Activated CD8-positive, alpha-beta T cell treated with anti-CD3 and anti-CD28 coated beads, Interleukin-2, amount 10 ng/mL, durations not matched to agents 7 days and 5 days (primary cell): ENCODE measurements at regions not wholly inside any gene's neighbourhood (a gene's known extent, or its start where the extent isn't known, plus 50 kb on each side); places are given as distances from the start of the nearest gene placed in this dataset.

Source experiments
- ATAC-seq: fragments of 150-1000 bp; cut with Tn5 transposase; one replicate; pipeline ENCODE4 v1.10.0; 2021; ENCODE audit warnings: moderate library complexity
- CTCF ChIA-PET: fragments of 350-600 bp; sonication (Branson Sonifier 250); formaldehyde crosslinking; loops from one replicate; lab custom pipeline; 2021; ENCODE audit warnings: antibody characterized with exemption; lab: Charles Lee
- POLR2A ChIA-PET: fragments of 350-600 bp; sonication (Branson Sonifier 250); formaldehyde crosslinking; loops from one replicate; lab custom pipeline; 2021; ENCODE audit warnings: antibody characterized with exemption; lab: Charles Lee
- DNase-seq: peaks from one replicate; pipeline ENCODE4 v3.0.0-alpha.2; 2020
- H3K27ac Mint-ChIP-seq: one replicate; pipeline ENCODE4 v1.8.0; 2021; ENCODE audit warnings: mild to moderate bottlenecking, mixed read lengths
- H3K27me3 Mint-ChIP-seq: one replicate; pipeline ENCODE4 v1.8.0; 2021; ENCODE audit warnings: low read depth, mixed read lengths
- H3K36me3 Mint-ChIP-seq: one replicate; pipeline ENCODE4 v1.8.0; 2021; ENCODE audit warnings: low read depth, mixed read lengths
- H3K4me1 Mint-ChIP-seq: one replicate; pipeline ENCODE4 v1.8.0; 2021; ENCODE audit warnings: low read depth, mixed read lengths
- H3K4me3 Mint-ChIP-seq: one replicate; pipeline ENCODE4 v1.8.0; 2021; ENCODE audit warnings: mild to moderate bottlenecking, mixed read lengths
- H3K9me3 Mint-ChIP-seq: one replicate; pipeline ENCODE4 v1.8.0; 2022; ENCODE audit warnings: mixed read lengths; ENCODE audit not compliant: insufficient read depth

- Mint-ChIP-seq H3K4me3 (no peak overlapping the region), H3K27me3 (no peaks in the 10 kb centered on the region), H3K4me1 (no peaks in the 10 kb centered on the region), H3K9me3 (no peaks in the 10 kb centered on the region), H3K27ac (no peak overlapping the region), H3K36me3 (no peaks in the 10 kb centered on the region)
- ChIA-PET CTCF (no interaction called here), POLR2A (no interaction called here)
- DNase-seq (no peak), ATAC-seq (no peak)
These were observed 74.9 kb upstream of the NR2F2 start for GRCh38 chr15:96255599-96255998.

DNA sequence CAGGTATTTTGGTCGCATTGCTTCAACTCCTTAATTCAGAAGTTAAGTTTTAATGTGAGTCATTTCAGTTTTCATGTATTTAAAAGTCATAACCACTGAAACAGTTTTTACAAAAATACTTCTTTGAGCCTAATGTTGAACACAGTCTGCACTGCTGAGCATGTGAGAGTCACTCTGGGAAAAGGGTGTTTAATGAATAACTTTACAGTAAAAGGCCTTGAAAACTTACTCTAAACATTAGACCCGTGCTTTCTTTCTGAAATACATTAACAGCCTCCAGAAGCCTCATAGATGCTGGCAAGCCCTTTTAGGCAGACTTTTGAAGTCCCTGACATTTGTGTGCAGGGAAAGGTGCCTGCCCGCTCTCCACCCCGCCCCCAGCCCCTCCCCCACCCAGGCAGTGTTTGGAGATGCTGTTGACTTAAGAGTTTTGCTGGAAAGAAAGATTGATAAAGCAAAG is 68.9 kb upstream of the NR2F2 start:
- Mint-ChIP-seq H3K36me3 (no peaks in the 10 kb centered on the region), H3K4me1 (no peaks in the 10 kb centered on the region), H3K27me3 (no peaks in the 10 kb centered on the region), H3K27ac (no peak overlapping the region), H3K9me3 (no peaks in the 10 kb centered on the region), H3K4me3 (no peak overlapping the region)
- no peak for DNase-seq
- ATAC-seq: no peak
- POLR2A ChIA-PET: no interaction called here
- CTCF ChIA-PET: no interaction called here

DNA sequence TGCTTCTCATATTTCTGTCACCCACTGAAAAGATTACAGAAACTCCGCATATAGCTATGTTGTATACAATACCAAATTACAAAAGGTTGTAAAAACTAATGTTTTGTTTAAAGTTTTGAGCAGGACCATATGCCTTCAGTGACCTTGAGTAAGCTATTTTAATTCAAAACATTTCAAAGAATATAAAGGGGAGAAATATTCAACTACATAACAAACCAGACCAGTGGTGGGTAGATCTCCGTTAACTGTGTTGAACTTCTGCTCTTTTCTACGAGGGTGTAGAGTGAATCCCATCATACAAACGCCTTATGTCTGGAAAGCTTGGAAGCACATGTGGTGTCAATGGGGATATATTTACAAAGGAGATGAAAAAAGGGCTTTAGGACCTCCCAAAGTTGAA is 68.4 kb upstream of the NR2F2 start:
- ChIA-PET CTCF (no interaction called here), POLR2A (no interaction called here)
- no peak overlapping the region for H3K4me3 Mint-ChIP-seq
- ATAC-seq: no peak
- no peaks in the 10 kb centered on the region for H3K27me3 Mint-ChIP-seq
- no peaks in the 10 kb centered on the region for H3K36me3 Mint-ChIP-seq
- H3K4me1 Mint-ChIP-seq: no peaks in the 10 kb centered on the region
- H3K27ac Mint-ChIP-seq: no peak overlapping the region
- DNase-seq: no peak
- no peaks in the 10 kb centered on the region for H3K9me3 Mint-ChIP-seq

GRCh38 chr15:96262549-96263489 is 67.7 kb upstream of the NR2F2 start:
- no peak for ATAC-seq
- ChIA-PET CTCF (no interaction called here), POLR2A (no interaction called here)
- Mint-ChIP-seq H3K27ac (no peak overlapping the region), H3K27me3 (no peaks in the 10 kb centered on the region), H3K4me3 (no peak overlapping the region), H3K4me1 (no peaks in the 10 kb centered on the region), H3K36me3 (no peaks in the 10 kb centered on the region), H3K9me3 (no peaks in the 10 kb centered on the region)
- DNase-seq: no peak

- DNase-seq (no peak), ATAC-seq (no peak)
- ChIA-PET POLR2A (no interaction called here), CTCF (no interaction called here)
- H3K4me3 Mint-ChIP-seq: no peak overlapping the region
- no peak overlapping the region for H3K27ac Mint-ChIP-seq
- no peaks in the 10 kb centered on the region for H3K4me1 Mint-ChIP-seq
- H3K27me3 Mint-ChIP-seq: no peaks in the 10 kb centered on the region
- H3K9me3 Mint-ChIP-seq: no peaks in the 10 kb centered on the region
- H3K36me3 Mint-ChIP-seq: no peaks in the 10 kb centered on the region
These were observed 66.1 kb upstream of the NR2F2 start for GRCh38 chr15:96264351-96264798.

DNA sequence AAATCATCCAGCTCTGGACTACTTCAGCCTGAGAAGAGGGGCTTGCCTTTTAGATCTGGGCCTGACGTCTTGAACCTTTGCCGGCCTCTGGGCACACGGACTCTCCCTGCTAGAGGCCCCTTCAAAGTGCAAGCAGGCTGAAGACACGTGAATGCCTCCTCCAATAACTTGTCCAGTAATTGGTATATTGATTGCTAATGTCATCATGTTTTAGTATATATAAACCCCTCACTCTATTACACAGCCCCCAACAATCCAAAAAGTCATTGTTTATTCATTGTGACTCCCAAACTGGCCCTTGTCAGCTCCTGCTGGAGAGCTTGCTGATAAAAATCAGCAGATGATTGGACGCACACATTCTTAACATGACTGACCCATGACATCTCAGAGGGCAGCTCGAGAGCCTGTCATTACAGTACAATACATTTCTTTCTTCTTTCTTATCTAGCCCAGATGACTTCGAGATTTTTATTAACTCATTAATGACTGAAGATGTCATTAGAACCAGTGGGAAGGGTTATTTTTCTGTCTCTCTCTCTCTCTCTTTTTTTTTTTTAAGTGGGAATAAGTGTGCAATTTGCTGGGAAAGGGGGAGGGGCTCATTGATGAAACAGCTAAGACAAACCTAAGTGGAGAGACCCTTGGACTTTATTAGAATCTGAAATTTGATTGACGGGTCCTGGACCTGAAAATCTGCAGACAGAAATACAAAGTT is 65.5 kb upstream of the NR2F2 start:
- Mint-ChIP-seq H3K4me1 (no peaks in the 10 kb centered on the region), H3K27ac (no peak overlapping the region), H3K27me3 (no peaks in the 10 kb centered on the region), H3K4me3 (no peak overlapping the region), H3K36me3 (no peaks in the 10 kb centered on the region), H3K9me3 (no peaks in the 10 kb centered on the region)
- ATAC-seq: no peak
- DNase-seq: no peak
- ChIA-PET POLR2A (no interaction called here), CTCF (no interaction called here)

DNA sequence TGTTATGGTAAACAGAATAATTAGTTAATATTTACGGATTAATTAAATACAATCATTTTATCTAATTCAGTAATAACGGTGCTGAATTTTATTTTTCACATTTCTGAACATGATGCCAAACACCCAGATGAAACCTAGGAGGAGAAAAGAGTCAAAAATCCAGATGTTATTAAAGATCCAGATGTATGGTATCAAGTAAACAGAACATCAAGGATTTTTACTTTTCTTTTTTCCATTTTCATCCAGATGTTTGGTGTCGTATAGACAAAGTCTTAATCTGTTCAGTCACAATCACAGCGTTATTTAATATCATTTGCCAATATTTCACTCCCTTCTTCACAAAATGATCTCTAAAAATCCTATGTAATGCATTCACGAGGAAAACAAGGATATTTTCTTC is 64.0 kb upstream of the NR2F2 start:
- H3K27ac Mint-ChIP-seq: no peak overlapping the region
- no peak overlapping the region for H3K4me3 Mint-ChIP-seq
- no peaks in the 10 kb centered on the region for H3K36me3 Mint-ChIP-seq
- H3K9me3 Mint-ChIP-seq: no peaks in the 10 kb centered on the region
- H3K27me3 Mint-ChIP-seq: no peaks in the 10 kb centered on the region
- no peak for DNase-seq
- H3K4me1 Mint-ChIP-seq: no peaks in the 10 kb centered on the region
- CTCF ChIA-PET: no interaction called here
- ATAC-seq: no peak
- POLR2A ChIA-PET: no interaction called here

DNA sequence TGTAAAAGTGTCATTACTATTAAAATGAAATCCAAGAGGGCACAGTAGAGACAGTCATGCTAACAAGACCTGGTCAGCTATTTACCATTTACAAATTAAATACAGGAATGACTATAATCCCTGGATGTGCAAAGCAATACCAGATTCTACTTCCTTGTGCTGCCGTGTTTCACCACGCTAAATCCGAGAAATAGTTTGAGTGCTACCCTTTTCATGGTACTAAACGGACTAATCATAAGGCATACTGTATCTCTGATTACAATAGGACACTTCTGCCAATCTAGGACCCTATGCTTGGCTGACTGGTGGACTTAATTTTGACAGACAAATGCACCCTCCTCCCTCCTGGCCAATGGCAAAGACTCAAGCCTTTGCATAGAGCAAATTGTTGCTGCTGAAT is 63.0 kb upstream of the NR2F2 start:
- H3K36me3 Mint-ChIP-seq: no peaks in the 10 kb centered on the region
- H3K27me3 Mint-ChIP-seq: no peaks in the 10 kb centered on the region
- H3K27ac Mint-ChIP-seq: no peak overlapping the region
- no peaks in the 10 kb centered on the region for H3K4me1 Mint-ChIP-seq
- H3K4me3 Mint-ChIP-seq: no peak overlapping the region
- DNase-seq: no peak
- ATAC-seq: no peak
- ChIA-PET CTCF (no interaction called here), POLR2A (no interaction called here)
- no peaks in the 10 kb centered on the region for H3K9me3 Mint-ChIP-seq

DNA sequence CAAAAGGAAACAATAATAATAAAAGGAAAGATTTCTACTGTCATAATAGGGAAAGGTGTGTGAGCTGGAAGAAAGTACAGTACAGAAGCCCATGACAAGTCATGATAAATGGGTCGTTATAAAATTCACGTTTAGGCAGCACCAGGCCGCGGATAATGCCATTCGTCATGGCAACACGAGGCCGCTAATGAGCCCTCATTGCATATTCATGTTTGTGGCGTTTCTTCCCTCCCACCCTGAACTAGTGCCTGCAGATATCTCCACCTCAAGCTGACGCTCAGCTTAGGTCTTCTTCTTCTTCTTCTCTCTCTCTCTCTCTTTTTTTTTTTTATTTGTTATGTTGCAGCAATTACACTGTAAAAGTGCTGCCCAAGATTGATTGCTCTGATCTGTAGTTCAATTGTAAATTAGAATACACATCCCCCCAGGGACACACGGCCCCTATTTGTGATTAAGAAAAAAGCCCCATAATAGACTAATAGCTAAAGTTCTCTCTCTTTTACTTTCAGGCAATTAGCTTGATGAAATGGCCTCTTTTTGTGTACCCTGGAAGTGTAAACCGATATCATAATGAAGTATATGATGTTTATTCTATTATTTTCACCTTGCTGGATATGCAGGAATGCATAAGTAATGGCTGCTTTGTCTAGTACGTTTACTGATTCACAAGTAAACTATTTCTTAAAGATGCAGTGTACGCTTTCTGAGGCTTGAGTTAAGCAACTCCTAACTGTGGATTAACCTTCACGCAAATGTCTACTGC is 61.9 kb upstream of the NR2F2 start:
- POLR2A ChIA-PET: no interaction called here
- DNase-seq: no peak
- Mint-ChIP-seq H3K27me3 (no peaks in the 10 kb centered on the region), H3K9me3 (no peaks in the 10 kb centered on the region), H3K4me3 (no peak overlapping the region), H3K27ac (no peak overlapping the region), H3K36me3 (no peaks in the 10 kb centered on the region), H3K4me1 (no peaks in the 10 kb centered on the region)
- ATAC-seq: no peak
- CTCF ChIA-PET: no interaction called here

- ChIA-PET CTCF (no interaction called here), POLR2A (no interaction called here)
- ATAC-seq: no peak
- Mint-ChIP-seq H3K4me3 (no peak overlapping the region), H3K36me3 (no peaks in the 10 kb centered on the region), H3K4me1 (no peaks in the 10 kb centered on the region), H3K27me3 (no peaks in the 10 kb centered on the region), H3K9me3 (no peaks in the 10 kb centered on the region), H3K27ac (no peak overlapping the region)
- DNase-seq: no peak
These were observed 59.8 kb upstream of the NR2F2 start for GRCh38 chr15:96270581-96271172.

DNA sequence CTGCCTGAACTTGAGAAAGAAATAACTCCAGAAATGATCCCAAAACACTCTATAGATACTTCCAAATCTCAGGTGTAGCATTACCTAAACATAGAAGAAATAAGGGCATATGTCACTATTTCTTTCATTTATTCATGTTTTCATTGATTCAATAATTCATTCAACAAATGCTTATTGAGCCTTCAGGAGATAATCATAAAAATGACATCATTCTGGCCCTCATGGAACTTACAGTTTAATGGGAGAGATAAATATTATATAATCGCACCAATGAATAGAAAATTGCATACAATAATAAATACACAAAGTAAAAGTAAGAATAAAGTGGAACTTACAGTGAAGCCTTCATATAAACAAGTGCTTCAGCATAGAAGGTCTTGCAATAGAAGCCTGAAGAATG is 58.1 kb upstream of the NR2F2 start:
- Mint-ChIP-seq H3K27me3 (no peaks in the 10 kb centered on the region), H3K27ac (no peak overlapping the region), H3K4me3 (no peak overlapping the region), H3K4me1 (no peaks in the 10 kb centered on the region), H3K36me3 (no peaks in the 10 kb centered on the region), H3K9me3 (no peaks in the 10 kb centered on the region)
- no peak for ATAC-seq
- POLR2A ChIA-PET: no interaction called here
- CTCF ChIA-PET: no interaction called here
- no peak for DNase-seq
